SK-N-SH treated with all-trans-retinoic acid at 6 μM for 48 hours (cell line): ENCODE measurements at regions not wholly inside any gene's neighbourhood (a gene's known extent, or its start where the extent isn't known, plus 50 kb on each side); places are given as distances from the start of the nearest gene placed in this dataset.
A peak's percentile ranks its signal among the peaks of the same experiment; 100 is the strongest.

Source experiments
- ATAC-seq: fragments of 200-7000 bp; cut with Tn5 transposase; 3 replicates; pipeline ENCODE4 v1.9.1; 2020; ENCODE audit warnings: mild to moderate bottlenecking, moderate library complexity
- BACH2 ChIP-seq: fragments of 250-450 bp; sonication (Bioruptor Pico); IDR thresholded peaks from 2 replicates; pipeline ENCODE4 v1.9.0; 2021; ENCODE audit warnings: mild to moderate bottlenecking, borderline replicate concordance
- CSRNP3 ChIP-seq: fragments of 250-450 bp; sonication (Bioruptor Pico); IDR thresholded peaks from 2 replicates; pipeline ENCODE4 v1.5.1; 2021; ENCODE audit warnings: mild to moderate bottlenecking, moderate library complexity
- GLIS3 ChIP-seq: fragments of 250-450 bp; sonication (Bioruptor Pico); IDR thresholded peaks from 2 replicates; pipeline ENCODE4 v1.5.0; 2020; ENCODE audit warnings: mild to moderate bottlenecking, moderate library complexity
- ISL1 ChIP-seq: fragments of 250-450 bp; sonication (Bioruptor Pico); IDR thresholded peaks from 2 replicates; pipeline ENCODE4 v2.1.2; 2022; ENCODE audit warnings: mild to moderate bottlenecking, moderate library complexity
- OSR1 ChIP-seq: fragments of 250-450 bp; sonication (Bioruptor Pico); IDR thresholded peaks from 2 replicates; pipeline ENCODE4 v1.8.0; 2022; ENCODE audit warnings: moderate library complexity, mild to moderate bottlenecking, inconsistent platforms
- POU6F1 ChIP-seq: fragments of 250-450 bp; sonication (Bioruptor Pico); IDR thresholded peaks from 2 replicates; pipeline ENCODE4 v1.8.0; 2021; ENCODE audit warnings: low read depth, mild to moderate bottlenecking, moderate library complexity, borderline replicate concordance
- PPARA ChIP-seq: fragments of 250-450 bp; sonication (Bioruptor Pico); IDR thresholded peaks from 2 replicates; pipeline ENCODE4 v1.5.0; 2020; ENCODE audit warnings: mild to moderate bottlenecking, borderline replicate concordance
- RARB ChIP-seq: fragments of 250-450 bp; sonication (Bioruptor Pico); IDR thresholded peaks from 2 replicates; pipeline ENCODE4 v1.8.0; 2021; ENCODE audit warnings: mild to moderate bottlenecking, moderate library complexity
- SNAI2 ChIP-seq: fragments of 250-450 bp; sonication (Bioruptor Pico); IDR thresholded peaks from 2 replicates; pipeline ENCODE4 v1.5.0; 2020; ENCODE audit warnings: mild to moderate bottlenecking, moderate library complexity
- TCF4 ChIP-seq: fragments of 250-450 bp; sonication (Bioruptor Pico); IDR thresholded peaks from 2 replicates; pipeline ENCODE4 v1.8.0; 2021; ENCODE audit warnings: mild to moderate bottlenecking, moderate library complexity, borderline replicate concordance
- TOX ChIP-seq: fragments of 250-450 bp; sonication (Bioruptor Pico); IDR thresholded peaks from 2 replicates; pipeline ENCODE4 v1.8.0; 2021; ENCODE audit warnings: mild to moderate bottlenecking, moderate library complexity, borderline replicate concordance
- TSHZ2 ChIP-seq: fragments of 250-450 bp; sonication (Bioruptor Pico); IDR thresholded peaks from 2 replicates; pipeline ENCODE4 v1.5.0; 2020; ENCODE audit warnings: mild to moderate bottlenecking, moderate library complexity
- ZC3H10 ChIP-seq: fragments of 250-450 bp; sonication (Bioruptor Pico); IDR thresholded peaks from 2 replicates; pipeline ENCODE4 v1.5.1; 2021; ENCODE audit warnings: mild to moderate bottlenecking, moderate library complexity
- ZFP3 ChIP-seq: fragments of 250-450 bp; sonication (Bioruptor Pico); IDR thresholded peaks from 2 replicates; pipeline ENCODE4 v1.5.0; 2020; ENCODE audit warnings: mild to moderate bottlenecking, moderate library complexity
- ZFP30 ChIP-seq: fragments of 450-650 bp; formaldehyde crosslinking; IDR thresholded peaks from 2 replicates; pipeline ENCODE4 v1.5.0; 2022; ENCODE audit warnings: mild to moderate bottlenecking, moderate library complexity
- ZNF565 ChIP-seq: fragments of 450-650 bp; formaldehyde crosslinking; conservative IDR thresholded peaks from 2 replicates; pipeline ENCODE4 v1.5.0; 2020; ENCODE audit warnings: low read depth, mild to moderate bottlenecking, moderate library complexity
- ZNF70 ChIP-seq: fragments of 450-650 bp; formaldehyde crosslinking; IDR thresholded peaks from 2 replicates; pipeline ENCODE4 v1.5.0; 2020; ENCODE audit warnings: mild to moderate bottlenecking, moderate library complexity
- ZNF8 ChIP-seq: fragments of 450-650 bp; formaldehyde crosslinking; IDR thresholded peaks from 2 replicates; pipeline ENCODE4 v1.5.0; 2020; ENCODE audit warnings: mild to moderate bottlenecking, moderate library complexity
- TF ChIP-seq, protein P1 (sequence below): fragments of 250-450 bp; sonication (Bioruptor Pico); IDR thresholded peaks from 2 replicates; pipeline ENCODE4 v1.8.0; 2020; ENCODE audit warnings: mild to moderate bottlenecking, moderate library complexity, borderline replicate concordance

GRCh38 chr1:55463814-55464475 lies 248.8 kb upstream of the USP24 start:
- TF ChIP-seq ZFP3 (CRISPR knock-in tag) (no peak), SNAI2 (CRISPR knock-in tag) (no peak), ZC3H10 (no peak), BACH2 (no peak), ISL1 (CRISPR knock-in tag) (no peak), TOX (CRISPR knock-in tag) (no peak), TCF4 (no peak)

DNA sequence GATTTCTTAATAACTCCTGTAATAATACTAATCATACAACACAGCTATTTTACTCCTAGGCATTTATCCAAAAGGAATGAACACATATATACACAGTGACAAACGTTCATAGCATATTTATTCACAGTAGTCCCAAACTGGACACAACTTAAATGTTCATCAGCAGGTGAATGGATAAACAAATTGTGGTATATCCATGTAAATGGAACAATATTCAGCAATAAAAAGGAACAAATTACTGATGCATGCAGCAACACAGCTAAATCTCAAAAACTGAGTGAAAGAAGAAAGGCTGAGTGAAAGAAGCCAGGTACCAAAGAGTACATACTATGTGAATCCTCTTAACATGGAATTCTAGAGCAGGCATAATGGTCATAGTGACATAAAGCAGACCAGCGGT lies 242.7 kb upstream of the USP24 start:
- peak; percentile 99 for TF ChIP-seq ZNF8 (CRISPR knock-in tag)
- no peak for TF ChIP-seq TSHZ2 (CRISPR knock-in tag)
- TF ChIP-seq, all 23 proteins: peak for 1
- no peak for ATAC-seq

More at GRCh38 chr1:55463814-55464475, 248.8 kb upstream of the USP24 start:
- no peak for ATAC-seq

DNA sequence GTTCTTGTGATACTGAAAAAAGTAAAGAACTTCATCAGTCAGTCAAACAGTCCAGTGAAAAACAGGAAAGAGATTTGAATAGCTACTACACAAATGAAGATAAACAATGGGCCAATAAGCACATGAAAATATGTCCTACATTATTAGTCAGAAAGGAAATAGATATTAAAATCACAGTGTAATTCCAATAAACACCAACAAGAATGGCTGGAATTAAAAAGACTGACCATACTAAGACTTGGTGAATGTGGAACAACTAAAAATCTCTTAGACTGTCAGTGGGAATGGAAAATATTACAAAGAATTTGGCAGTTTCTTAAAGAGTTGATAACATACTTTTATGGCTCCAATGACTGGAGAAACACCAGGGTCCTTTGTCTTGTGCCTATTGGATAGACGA lies 241.8 kb upstream of the USP24 start:
- ATAC-seq: no peak
- TF ChIP-seq BACH2 (no peak), ZC3H10 (no peak), TSHZ2 (CRISPR knock-in tag) (no peak), CSRNP3 (CRISPR knock-in tag) (no peak), ISL1 (CRISPR knock-in tag) (no peak), TCF4 (no peak), OSR1 (CRISPR knock-in tag) (no peak), SNAI2 (CRISPR knock-in tag) (no peak), ZNF8 (CRISPR knock-in tag) (no peak)
- TF ChIP-seq, protein P1, sequence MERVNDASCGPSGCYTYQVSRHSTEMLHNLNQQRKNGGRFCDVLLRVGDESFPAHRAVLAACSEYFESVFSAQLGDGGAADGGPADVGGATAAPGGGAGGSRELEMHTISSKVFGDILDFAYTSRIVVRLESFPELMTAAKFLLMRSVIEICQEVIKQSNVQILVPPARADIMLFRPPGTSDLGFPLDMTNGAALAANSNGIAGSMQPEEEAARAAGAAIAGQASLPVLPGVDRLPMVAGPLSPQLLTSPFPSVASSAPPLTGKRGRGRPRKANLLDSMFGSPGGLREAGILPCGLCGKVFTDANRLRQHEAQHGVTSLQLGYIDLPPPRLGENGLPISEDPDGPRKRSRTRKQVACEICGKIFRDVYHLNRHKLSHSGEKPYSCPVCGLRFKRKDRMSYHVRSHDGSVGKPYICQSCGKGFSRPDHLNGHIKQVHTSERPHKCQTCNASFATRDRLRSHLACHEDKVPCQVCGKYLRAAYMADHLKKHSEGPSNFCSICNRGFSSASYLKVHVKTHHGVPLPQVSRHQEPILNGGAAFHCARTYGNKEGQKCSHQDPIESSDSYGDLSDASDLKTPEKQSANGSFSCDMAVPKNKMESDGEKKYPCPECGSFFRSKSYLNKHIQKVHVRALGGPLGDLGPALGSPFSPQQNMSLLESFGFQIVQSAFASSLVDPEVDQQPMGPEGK: no peak

GRCh38 chr1:55448261-55448660 lies 233.1 kb upstream of the USP24 start:
- peak; percentile 44; the same call in 2 of the 3 replicates for ATAC-seq
- no peak for TF ChIP-seq SNAI2 (CRISPR knock-in tag)
- no peak for TF ChIP-seq BACH2
- TF ChIP-seq ZFP30 (CRISPR knock-in tag): no peak
- TF ChIP-seq ZNF8 (CRISPR knock-in tag): no peak
- no peak for TF ChIP-seq ZFP3 (CRISPR knock-in tag)
- TF ChIP-seq GLIS3 (CRISPR knock-in tag): no peak
- TF ChIP-seq POU6F1 (CRISPR knock-in tag): no peak
- no peak for TF ChIP-seq ISL1 (CRISPR knock-in tag)
- no peak for TF ChIP-seq ZNF565
- no peak for TF ChIP-seq TOX (CRISPR knock-in tag)
- no peak for TF ChIP-seq ZNF70 (CRISPR knock-in tag)
- no peak for TF ChIP-seq OSR1 (CRISPR knock-in tag)
- TF ChIP-seq PPARA (CRISPR knock-in tag): no peak
- TF ChIP-seq CSRNP3 (CRISPR knock-in tag): no peak
- TF ChIP-seq RARB (CRISPR knock-in tag): no peak
- no peak for TF ChIP-seq TSHZ2 (CRISPR knock-in tag)
